ENCODE measurements at regions not wholly inside any gene's neighbourhood (a gene's known extent, or its start where the extent isn't known, plus 50 kb on each side); places are given as distances from the start of the nearest gene placed in this dataset.

DNA sequence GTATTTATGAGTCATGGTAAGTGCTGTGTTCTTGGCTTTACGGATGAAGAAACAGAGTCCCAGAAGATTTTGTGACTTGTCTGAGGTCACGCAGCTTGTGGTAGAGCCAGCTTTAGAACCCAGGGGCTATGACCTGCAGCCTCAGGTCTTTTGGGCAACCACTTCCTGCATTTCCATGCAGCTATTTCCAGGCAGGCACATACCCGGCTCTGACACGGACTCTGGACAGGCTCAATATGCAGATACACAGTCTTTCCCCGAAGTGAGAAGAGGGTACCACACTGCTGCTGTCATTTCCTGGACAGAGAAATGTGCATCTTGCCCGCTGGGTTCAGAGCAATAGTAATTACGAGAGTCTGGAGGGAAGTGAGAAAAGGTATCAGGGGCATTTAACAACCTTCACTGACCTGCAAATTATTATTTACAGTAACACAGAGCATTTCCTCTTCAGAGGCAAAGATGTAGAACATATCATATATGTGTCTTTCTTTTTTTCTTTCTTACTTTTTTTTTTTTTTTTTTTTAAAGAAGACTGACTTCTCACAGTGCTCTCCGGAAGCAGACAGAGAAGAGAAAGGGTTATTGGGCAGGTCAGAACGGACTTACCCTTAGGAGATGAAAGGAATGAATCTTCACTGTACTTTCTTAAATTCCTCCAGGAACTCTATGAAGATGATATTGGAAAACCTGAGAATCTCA, 185.1 kb downstream of the CLIC5 start:
- DNase-seq, result no peak

DNA sequence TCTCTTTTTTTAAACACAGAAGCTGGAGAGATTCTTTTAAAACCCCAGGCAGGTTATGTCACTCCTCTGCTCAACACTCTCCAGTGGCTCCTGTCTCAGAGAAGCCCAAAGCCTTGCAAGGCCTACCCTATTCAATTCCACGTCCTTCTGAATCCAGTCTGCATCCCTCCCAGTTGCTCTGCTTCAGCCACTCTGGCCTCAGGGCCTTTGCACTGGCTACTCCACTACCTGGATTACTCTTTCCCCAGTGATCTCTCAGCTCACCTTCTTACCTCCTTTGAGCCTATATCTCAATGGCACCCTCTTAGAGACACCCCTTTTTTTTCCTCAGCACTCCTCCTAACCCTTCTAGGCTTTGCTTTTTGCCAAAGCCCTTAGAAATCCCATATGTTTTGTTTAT, 185.8 kb downstream of the CLIC5 start:
- DNase-seq, result no peak

DNA sequence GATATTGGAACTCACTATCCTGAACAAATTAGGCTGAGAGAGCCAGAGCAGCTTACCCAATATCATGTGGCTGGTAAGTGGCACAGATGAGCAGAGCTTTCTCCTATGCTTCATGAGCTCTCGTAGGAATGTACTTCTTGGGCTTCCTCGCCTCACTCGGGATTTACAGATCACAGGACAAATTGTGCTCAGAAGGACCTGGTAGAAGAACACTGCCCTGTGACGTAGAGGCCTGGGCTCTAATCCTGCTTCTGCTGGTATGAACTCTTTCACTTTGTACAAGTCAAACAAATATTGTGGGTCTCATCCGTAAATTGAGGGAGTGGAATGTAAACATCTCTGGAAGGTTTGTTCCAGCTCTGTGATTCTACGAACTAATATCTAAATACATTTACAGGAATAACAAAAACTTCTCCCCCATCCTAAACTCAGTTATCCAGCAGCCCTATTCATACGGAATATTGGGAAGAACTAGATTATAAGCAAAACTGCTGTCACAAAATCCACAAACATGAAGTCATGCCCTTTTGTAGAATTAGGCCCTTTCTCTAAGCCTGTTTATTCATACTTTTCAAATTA, 187.6 kb downstream of the CLIC5 start:
- no peak for DNase-seq

DNA sequence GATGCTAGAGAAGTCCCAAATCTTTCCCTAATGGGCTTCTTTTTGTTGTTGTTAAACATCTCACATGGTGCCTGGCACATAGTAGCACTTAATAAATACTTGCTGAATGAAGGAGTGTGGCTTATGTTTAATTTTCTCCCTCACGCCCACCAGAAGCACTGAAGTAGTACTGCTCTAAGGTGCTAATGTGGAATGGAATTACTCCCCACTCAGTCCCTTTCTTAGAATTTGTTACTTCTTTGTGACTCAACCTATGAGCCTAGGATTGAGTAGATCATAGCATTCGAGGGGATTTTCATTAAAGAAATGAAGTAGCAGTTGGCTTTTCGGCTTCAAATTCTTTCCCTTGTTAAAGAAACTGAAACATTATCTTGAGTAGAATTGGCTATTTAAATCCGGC, 192.8 kb downstream of the CLIC5 start:
- no peak for DNase-seq

DNA sequence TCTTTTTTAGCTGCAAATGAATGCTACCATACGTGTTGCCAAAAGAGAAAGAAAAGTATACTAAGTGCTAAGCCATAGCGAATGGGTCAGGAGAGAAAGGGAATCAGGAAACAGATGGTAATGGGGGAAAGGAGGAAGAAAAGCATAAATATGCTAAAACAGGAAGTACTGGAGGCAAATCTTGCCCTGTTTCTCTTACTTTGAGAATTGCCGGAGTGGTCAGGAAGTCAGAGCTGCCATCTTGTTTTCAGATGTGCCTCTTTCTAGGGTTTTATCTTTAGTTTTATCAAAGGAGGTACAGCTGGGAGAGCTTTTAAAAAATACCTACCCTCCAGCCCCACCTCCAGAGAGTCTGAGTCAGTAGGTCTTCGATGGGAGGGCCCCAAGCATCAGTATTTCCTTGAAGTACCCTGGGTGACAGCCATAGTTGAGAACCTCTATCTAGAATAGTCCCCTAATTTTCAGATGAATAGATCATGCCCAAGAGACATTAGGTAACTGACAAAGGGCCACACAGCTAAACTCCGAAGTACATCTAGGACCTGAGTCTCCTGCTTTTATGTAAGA, 193.3 kb downstream of the CLIC5 start:
- no peak for DNase-seq

DNA sequence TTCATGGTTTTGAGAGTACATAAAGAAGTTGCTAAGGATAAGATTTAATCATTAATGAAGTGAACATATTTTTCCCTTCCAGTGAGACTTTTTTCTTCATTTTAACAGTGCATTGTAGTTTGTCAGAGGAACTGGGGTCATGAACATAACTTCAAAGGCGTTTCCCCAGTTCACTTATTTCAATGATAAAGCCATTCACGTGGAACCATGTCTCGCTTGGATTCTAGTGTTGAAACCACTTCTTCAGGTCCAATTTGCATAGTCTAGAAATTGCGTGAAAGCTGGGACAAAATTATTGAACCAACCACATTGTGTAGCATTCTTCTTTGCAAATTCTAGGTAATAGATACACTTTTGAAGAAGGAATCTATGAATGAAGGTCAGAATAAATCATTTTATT, 197.0 kb downstream of the CLIC5 start:
- no peak for DNase-seq

DNA sequence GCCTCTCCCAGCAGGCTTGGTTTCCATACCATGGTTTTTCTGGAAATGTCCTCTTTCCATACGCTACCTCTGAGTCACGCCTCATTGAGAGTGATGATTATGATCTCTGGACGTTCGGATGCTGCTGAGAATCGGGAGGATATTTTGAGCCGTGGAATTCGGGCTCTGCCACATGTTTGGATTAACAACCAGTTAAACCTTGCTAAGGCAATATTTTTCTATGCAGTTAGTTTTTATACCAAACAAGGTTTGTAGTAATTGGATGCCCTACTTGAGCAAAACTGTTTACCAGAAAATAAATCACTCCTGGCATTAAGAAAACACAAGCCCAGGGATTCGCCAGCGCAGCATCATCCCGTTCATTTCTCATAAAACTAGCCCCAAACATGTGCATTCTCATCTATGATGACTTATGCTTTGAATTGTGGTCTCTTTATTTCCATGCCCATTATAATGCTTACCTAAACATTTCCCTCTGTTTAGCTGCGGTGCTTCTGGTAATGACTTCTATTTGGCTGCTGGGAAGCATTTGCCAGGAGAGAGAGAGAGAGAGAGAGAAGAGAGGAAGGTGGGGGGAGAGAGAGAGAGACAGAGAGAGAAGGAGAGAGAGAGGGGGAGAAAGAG, 198.9 kb downstream of the CLIC5 start:
- no peak for DNase-seq

DNA sequence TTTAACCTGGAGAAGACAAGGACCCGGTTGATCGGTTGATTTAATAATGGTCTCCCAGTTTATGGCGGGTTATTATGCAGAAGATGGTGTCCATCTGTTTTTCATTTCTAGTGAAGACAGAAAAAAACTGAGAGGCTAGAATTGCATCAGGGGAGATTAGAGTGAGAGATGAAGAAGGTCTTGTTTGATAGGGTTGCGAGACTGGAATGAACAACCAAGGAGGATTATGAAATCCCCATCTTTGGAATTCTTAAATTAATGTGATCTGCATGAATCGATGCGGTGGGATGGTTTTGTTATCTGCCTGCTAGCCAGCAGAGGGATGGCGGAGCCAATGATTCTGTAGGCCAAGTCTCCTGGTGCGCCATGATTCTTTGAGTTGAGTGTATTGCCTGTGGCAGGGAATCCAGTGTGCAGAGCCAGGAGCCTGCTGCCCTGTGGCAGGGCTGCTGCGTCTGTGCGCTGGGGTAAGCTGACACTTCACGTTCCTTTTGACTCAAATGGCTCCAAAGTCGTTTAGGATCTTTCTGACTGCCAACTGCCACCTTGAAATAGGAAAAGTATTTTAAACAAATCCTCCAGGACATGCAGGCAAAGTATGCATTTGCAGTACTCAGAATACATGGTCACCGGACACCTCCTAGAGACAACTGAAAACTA, 200.1 kb downstream of the CLIC5 start:
- no peak for DNase-seq

DNA sequence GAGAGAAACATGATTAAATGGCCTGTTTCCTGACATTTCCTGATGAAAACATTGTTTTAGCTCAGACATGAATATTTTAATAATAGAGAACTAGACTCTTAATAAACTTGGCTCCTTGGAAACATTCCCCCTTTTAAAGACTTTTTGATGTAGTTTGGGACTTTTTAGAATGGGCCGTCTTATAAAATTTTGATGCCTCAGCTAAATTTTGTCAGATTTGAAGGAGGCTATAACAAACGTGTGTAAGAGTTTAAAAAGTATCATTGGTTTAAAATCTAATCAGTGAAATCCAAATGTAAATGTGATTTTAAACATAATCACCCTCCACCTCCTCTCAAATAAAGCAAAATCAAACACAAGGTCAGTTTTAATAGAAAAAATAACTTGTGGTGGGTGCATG, 200.9 kb downstream of the CLIC5 start:
- DNase-seq, result no peak

DNA sequence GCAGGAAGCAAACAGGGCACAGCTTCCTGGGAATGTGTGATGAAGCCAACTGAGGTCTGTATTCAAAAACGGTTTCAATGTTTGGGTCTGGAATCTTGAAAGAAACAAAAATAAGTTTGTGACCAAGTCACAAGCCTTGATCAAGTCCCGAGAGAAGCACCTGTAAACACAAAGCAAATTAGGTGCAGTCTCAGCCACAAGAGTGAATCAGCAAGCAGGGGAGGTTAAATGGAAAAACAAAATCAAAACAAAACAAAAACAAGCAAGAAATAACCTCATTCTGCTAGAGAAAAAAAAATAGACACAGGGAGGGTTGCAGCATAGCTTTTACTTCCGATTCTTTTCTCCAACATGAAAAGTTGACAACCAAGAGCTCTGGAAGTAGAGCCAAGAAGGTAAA, 201.7 kb downstream of the CLIC5 start:
- DNase-seq, result no peak

DNA sequence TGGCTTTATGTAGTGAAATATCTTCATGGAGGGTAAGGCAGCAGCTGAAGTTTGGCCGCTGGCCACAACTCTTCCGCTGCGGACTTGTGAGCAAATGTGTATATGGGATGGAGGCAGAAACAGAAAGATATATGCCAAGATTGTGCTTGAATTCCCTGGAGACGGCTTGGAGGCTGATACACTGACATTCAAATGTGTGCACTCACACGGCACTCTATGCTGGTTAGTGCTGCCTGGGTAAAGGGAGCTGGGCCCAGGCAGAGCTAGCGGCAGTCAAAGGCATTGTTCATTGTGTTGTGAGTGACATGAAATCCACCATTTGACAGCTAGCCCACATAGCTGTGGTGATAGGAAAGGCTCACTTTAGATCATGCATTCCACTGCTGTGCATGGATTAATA, 202.7 kb downstream of the CLIC5 start:
- no peak for DNase-seq

DNA sequence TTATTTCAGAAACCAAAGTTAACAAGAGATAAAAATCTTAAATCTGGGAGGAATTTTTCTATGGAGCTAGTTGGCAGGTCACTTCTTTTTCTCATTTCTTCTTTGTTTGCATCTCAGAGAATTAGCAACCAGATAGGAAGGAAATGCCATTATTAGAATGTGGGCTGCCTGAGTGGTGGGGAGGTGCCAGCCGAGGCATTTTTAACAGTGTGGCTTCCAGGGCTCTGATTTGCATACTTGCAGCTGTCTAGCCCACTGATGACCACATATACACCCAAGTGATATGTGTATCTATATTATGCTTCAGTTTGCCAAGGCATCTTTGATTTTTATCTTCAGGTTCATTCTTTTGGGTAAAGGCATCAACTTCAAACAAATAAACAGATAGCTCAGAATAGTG, 206.7 kb downstream of the CLIC5 start:
- no peak for DNase-seq

DNA sequence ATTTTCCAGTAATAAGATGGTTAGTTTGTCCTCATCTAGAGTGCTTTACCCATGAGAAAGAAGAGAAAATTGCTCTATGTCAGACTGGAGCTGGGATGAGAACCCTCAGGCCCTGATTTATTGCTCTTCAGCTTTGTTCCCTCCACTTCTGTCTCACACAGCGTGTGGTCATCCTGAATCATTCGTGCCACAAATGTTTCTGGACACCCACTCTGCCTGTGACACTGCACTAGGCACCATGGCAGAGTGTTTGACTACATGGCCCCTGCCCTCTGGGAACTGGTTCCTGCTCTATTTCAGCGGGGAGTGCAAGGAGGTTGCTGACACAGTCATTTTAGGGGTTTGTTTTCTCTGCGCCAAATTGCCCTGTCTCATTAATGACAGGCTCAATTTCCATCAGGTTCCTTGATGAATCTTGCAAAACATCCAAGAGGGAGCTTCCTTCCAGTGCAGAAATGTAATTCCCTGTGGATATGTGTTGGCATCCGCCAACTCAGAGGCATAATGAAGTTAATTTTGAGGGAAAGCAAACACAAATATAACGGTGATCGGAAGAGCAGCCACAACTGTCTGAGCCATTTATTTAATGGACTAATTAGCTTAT, 207.5 kb downstream of the CLIC5 start:
- no peak for DNase-seq

DNA sequence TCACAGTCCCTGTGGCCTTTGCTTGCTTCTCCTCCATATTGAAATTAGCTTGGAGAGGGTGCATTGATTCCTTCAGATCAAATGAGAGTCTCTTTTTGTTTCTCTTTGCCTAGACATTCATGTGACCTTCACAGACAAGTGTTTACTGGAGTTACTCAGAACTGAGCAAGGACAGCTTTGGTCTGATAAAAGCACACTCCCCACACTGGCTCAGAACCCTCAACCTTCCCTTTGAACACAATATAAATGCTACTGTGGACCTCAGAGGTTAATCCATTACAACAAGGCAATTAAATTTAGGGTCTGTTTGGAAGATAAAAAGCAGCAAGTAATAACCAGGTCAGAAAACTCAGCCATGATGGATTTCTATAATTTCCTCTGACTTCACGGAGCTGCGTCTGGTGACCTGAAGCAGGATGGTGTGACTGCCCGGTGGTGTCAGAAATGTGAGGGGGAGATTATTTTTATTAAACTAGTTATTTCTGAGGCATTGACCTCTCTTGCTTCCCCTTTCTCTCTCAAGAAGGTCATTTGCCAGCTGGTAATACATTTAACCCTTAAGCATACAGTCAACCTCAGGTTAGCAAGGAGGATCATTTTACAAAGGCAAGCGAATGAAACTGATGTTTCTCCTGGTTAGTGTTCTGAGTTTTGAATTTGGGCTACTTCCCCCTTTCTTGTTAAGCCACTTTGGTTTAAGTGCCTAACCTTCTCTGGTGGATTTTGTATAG, 208.2 kb downstream of the CLIC5 start:
- DNase-seq, result no peak

DNA sequence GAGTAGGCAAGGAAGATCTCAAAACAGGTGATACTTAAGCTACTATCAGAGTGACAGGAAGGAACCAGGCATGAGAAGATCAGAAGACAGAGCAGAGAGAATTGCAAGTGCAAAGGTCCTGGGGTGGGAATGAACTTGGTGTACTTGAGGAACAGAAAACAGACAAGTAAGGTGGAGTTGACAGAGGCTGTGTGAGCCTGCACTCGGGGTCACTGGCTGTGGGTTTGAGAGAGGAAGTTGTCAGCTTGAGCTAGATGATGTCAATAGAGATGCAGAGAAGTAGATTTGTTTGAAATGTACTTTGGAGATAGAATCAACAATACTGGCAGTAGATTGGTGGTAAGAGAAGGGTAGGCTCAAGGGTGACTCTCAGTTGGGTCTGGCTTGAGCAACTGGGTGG, 209.5 kb downstream of the CLIC5 start:
- no peak for DNase-seq

DNA sequence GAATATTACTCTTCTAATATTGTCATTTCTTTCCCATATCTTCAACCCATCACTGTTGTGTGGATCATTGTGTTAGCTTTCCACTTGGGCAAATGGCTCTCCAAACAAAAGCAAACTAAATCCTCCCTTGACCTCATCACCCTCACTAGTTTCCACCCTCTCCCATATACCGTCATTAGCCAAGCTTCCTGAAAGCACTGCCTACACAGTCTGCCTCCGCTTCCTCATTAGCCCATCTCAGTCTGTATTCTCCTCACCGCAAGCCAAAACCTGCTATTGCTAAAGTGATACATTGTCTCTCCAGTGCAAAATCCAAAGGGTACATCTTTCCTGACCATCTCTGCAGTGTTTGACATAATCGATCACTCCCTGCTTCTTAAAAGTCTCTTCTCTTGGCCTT, 212.6 kb downstream of the CLIC5 start:
- no peak for DNase-seq

DNA sequence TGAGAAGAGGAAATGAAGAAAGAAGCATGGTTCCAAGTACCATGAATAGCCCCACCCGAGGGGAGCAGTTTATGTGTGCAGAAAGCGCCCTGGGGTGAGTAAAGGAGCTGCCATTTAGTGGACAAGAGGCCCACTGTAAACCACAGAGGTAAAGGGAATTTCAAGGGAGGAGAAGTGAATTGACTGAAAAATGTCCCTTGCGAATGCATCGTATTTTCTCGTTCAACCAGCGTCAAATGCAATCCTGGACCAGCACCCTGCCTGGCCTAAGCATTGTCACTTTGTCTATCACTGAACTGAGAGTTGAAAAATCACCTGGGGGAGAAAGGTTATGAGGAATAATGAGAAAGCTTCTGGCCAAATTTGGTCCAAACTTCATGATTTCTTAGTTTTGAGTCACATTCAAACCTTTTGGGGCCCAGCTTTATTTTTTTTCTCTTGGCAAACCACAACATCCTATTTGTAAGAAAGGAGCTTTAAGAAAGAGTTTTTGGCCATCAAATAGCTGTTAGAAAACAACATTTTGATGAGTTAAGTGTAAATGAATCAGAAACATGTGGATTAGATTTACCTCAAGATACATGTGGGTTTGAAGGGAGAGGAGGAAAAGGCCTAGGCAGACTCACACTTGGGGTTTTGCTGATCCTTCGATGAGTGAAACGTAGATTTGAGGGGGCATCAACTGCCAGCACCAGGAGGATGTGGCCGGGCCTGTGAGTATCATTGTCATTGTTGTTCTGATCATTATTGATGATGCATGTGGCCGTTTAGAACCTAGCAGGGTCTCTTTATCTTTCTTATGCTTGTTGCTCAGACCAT, 214.0 kb downstream of the CLIC5 start:
- DNase-seq, result no peak

DNA sequence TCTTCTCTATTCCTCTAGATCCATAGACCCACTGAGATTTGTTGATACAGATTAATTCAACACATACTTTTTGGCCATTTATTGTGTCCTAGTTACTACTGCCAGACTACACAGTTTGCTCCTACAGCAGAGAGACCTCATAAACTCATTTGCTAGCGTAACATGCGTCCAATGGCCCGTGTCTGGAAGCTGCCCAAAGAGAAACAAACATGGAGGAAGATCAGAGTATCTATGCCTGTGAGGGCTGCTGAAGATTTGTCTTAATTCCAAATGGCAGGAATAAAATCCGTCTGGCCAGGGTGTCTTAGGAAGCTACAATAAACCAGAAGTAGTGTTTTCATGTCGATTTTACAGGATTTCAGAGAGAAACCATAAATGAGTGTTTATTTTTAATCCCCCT, 214.7 kb downstream of the CLIC5 start:
- no peak for DNase-seq

DNA sequence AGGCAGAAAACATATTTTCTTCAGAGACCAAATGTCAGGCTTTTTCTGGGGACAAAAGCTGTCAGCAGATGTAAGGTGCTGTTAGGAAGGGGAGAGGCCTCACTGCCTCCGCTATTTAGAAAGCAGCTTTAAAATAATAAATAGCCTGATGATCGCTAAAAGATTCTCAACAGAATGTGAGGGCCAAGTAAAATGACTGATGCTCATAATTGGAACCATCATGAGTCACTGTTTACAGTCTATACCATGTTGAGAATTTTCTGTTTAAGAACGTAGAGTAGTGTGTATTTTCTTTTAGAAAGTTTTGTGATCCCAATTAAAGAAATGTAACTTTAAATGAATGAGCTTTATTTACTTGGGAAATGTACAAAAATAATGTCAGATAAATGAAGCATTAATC, 220.0 kb downstream of the CLIC5 start:
- DNase-seq, result no peak

DNA sequence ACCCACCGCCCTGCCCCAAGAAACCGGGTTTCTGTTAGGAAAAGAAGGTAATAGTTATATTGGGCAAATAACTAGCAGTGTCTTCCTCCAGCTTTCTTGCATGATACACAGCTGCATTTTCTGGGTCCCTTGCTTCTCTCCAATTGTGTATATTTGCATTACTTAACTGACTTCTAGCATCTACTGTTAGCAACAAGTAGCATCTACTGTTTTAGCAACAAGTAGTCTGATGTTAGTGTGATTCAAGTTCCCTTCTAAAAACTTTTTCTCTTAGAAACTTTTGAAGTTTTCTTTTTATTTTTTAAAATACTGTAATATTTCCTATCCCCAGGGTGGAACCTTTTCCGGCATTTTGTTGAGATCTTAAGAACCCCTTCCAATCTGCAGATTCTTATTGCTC, 221.2 kb downstream of the CLIC5 start:
- no peak for DNase-seq

DNA sequence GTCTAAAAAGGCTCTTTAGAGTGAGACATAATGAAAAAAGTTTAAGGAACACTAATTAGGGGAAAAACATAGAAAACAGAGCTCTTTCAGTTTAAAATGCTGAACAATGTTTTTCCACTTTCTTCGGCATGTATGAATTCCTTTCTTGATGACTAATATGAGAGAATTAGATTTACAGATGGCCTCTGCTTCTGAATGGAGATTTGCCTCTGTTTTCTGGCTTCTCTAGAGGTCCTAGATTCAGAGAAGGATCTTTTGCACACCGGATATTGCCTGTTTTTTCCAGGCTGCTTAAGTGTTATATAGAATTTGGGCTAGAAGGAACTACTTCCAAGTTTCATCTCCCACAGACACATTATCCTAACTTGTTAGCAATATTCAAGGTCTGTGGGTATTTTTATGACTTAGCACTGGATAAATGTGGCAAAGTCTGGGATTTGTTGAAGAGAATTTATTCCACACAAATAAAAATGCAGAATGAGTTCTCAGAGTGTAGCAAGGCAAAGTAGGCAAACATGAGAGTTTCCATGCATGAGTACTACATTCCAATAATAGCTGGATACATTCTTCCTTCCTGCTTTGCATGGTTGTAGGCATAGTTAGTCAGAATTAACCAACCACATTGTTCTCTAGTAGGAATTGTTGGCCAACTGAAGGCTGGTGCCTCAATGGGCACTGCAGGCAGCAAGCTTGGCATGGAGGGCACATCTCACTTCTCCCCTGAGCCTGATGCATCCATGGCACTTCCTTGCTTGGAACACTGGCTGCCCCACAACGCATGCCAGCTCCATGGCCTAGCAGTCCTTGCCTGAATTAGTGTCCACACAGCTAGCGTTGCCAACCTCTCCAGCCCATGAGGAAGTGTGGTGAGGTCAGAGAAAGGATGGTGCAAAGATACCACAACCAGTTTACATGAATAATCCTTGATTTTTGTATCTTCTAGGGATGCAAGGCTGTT, 224.2 kb downstream of the CLIC5 start:
- no peak for DNase-seq
